ENCODE measurements at regions not wholly inside any gene's neighbourhood (a gene's known extent, or its start where the extent isn't known, plus 50 kb on each side); places are given as distances from the start of the nearest gene placed in this dataset.

DNA sequence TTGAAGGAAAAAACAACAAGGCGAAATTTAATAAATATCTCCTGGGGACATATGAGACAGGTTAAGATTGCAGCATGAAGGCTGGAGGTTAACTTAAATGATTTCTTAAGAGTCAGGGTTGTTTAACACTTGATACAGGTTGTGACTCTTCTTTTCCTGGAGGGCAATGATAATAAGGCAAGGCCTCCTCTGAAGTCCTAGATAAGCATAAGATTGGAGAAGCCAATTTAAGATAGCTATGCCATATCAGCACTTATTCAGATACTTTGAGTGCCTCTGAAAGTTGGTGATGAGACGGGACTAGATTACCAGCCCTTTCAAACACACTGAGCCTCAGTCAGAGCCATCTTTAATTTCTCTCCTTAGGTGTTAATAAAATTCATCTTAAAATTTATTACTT lies 350.8 kb downstream of the FBXO8 start:
- POLR2A ChIA-PET: interaction anchor here (0.5 kb wide), 1 partner anchor 395 kb away, joined by 3 read pairs; no protein-coding TSS in a partner anchor
- H3K4me3 ChIP-seq (ENCODE audit: low read depth, low read length): no peak overlapping the region
- CTCF ChIA-PET: no interaction called here
- DNase-seq (ENCODE audit: low read depth, low spot score): no peak
- no peak for TF ChIP-seq CTCF (IDR thresholded peaks at IDR 0.05; ENCODE audit: insufficient read depth, low read length, missing control alignments)

- CTCF ChIA-PET: no interaction called here
- DNase-seq (ENCODE audit: low read depth, low spot score): no peak
- TF ChIP-seq CTCF (IDR thresholded peaks at IDR 0.05; ENCODE audit: insufficient read depth, low read length, missing control alignments): no peak
- POLR2A ChIA-PET: no interaction called here
- H3K4me3 ChIP-seq (ENCODE audit: low read depth, low read length): no peak overlapping the region
These were observed 353.0 kb downstream of the FBXO8 start for GRCh38 chr4:173930329-173930967.

DNA sequence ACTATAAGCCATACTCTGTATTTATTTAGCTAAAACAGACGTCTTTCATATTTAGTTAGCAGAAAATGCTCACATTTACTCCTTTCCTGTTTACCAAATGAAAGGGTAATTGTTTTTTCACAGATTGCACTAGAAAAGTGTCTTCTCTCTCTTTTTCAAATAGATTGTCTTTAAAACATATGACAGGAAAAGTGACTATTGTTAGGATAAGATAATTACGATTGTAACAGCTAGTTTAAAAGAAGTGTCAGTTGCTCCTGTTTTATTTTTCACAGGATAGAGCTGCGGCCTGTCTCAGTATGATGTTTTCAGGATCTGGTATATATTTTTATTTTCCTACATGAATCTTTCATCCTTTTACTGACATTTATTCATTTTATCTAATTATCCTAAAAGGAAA lies 353.5 kb downstream of the FBXO8 start:
- ChIA-PET POLR2A (no interaction called here), CTCF (no interaction called here)
- H3K4me3 ChIP-seq (ENCODE audit: low read depth, low read length): no peak overlapping the region
- DNase-seq (ENCODE audit: low read depth, low spot score): no peak
- TF ChIP-seq CTCF (IDR thresholded peaks at IDR 0.05; ENCODE audit: insufficient read depth, low read length, missing control alignments): no peak

DNA sequence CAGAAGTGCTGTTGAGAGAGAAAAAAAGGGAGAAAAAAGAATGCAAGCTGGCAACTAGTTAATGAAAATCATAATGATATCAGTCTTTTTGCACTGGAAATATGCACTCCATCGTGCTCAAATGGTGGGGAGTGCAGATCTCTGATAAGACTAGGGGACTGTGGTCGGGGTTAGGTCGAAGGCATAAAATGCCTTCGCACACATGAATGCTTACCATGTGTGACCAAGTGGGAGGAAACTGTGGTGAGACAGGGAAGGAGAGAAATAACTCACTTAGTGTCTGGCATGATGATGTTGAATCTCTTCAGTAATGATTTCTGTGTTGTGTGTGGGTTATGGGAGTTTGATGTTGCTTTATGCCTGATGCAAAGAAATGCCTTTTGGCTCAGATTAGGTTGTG lies 358.9 kb downstream of the FBXO8 start:
- no peak for DNase-seq (ENCODE audit: low read depth, low spot score)
- ChIA-PET POLR2A (no interaction called here), CTCF (no interaction called here)

GRCh38 chr4:173919861-173920260 lies 363.6 kb downstream of the FBXO8 start:
- H3K4me3 ChIP-seq (ENCODE audit: low read depth, low read length): no peak overlapping the region
- no peak for TF ChIP-seq CTCF (IDR thresholded peaks at IDR 0.05; ENCODE audit: insufficient read depth, low read length, missing control alignments)
- no peak for DNase-seq (ENCODE audit: low read depth, low spot score)
- ChIA-PET CTCF (no interaction called here), POLR2A (no interaction called here)

More for the DNA sequence above, 358.9 kb downstream of the FBXO8 start:
- no peak for TF ChIP-seq CTCF (IDR thresholded peaks at IDR 0.05; ENCODE audit: insufficient read depth, low read length, missing control alignments)
- H3K4me3 ChIP-seq (ENCODE audit: low read depth, low read length): no peak overlapping the region

DNA sequence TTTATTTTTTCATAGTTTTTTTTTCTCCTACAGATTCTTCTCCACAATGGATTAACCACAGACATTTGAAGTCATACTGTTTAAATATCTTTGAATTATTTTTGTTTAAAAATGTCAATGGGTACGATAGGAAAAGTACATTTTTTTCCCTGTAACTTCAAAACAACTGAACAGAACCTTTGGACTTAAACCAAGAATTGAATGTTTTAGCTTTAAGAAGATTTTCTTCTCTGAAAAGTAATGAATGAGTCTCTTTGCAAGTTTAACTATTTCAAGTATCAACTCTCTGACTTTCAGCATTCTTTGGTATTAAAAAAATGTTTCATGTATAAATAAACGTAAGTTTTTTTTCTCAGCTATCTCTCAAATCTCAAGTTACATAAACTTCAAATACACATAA lies 364.3 kb downstream of the FBXO8 start:
- no peak for TF ChIP-seq CTCF (IDR thresholded peaks at IDR 0.05; ENCODE audit: insufficient read depth, low read length, missing control alignments)
- DNase-seq (ENCODE audit: low read depth, low spot score): no peak
- H3K4me3 ChIP-seq (ENCODE audit: low read depth, low read length): no peak overlapping the region
- ChIA-PET POLR2A (no interaction called here), CTCF (no interaction called here)

Measured in AG04449 (cell line).